NT2/D1 (cell line): ENCODE measurements at regions not wholly inside any gene's neighbourhood (a gene's known extent, or its start where the extent isn't known, plus 50 kb on each side); places are given as distances from the start of the nearest gene placed in this dataset.

ENCODE experiments used
- SUZ12 ChIP-seq: IDR thresholded peaks from 2 replicates; pipeline ENCODE4 v1.6.1; 2011; ENCODE audit not compliant: insufficient read length, insufficient read depth; ENCODE audit errors: extremely low read depth
- YY1 ChIP-seq: IDR thresholded peaks from 2 replicates; pipeline ENCODE4 v1.6.1; 2011; ENCODE audit not compliant: insufficient read length, insufficient read depth
- ZNF274 ChIP-seq: IDR thresholded peaks from 2 replicates; pipeline ENCODE4 v1.6.1; 2011; ENCODE audit warnings: mild to moderate bottlenecking, low read depth, low read length

- TF ChIP-seq ZNF274 (no peak), YY1 (no peak), SUZ12 (no peak)
Observed at GRCh38 chr5:67858471-67859031, 357.0 kb upstream of the PIK3R1 start.
